ENCODE measurements at regions not wholly inside any gene's neighbourhood (a gene's known extent, or its start where the extent isn't known, plus 50 kb on each side); places are given as distances from the start of the nearest gene placed in this dataset.

- Histone ChIP-seq H3K79me2 (ENCODE audit: insufficient read depth, low read length) (no peaks in the 10 kb centered on the region), H2AK5ac (ENCODE audit: insufficient read length, low read length) (no peak overlapping the region), H3K79me1 (ENCODE audit: insufficient read depth, low read depth, low read length, poor library complexity, severe bottlenecking) (no peaks in the 10 kb centered on the region), H3K14ac (ENCODE audit: insufficient read depth, low read length) (no peak overlapping the region; the same call in 1 of the 2 replicates), H3K4me1 (ENCODE audit: insufficient read depth, low read length) (no peaks in the 10 kb centered on the region), H2BK12ac (ENCODE audit: insufficient read length, low read depth, low read length) (no peak overlapping the region), H4K20me1 (ENCODE audit: control insufficient read depth, insufficient read depth, insufficient read length) (no peaks in the 10 kb centered on the region), H3K4ac (ENCODE audit: low read depth, low read length) (no peak overlapping the region), H3K9me3 (ENCODE audit: control insufficient read depth, low read depth, low read length) (no peaks in the 10 kb centered on the region), H3T11ph (ENCODE audit: low read length) (no peak overlapping the region), H2BK120ac (ENCODE audit: low read depth, low read length, poor library complexity, severe bottlenecking) (no peak overlapping the region), H2BK15ac (ENCODE audit: low read depth, low read length) (no peak overlapping the region), H3K23me2 (ENCODE audit: insufficient read length, low read depth, low read length, poor library complexity, severe bottlenecking) (no peaks in the 10 kb centered on the region), H3K56ac (ENCODE audit: insufficient read length, low read depth, low read length) (no peak overlapping the region), H2AFZ (ENCODE audit: low read length) (no peak overlapping the region), H3K4me2 (ENCODE audit: insufficient read depth, insufficient read length, low read length) (no peak overlapping the region), H2BK20ac (ENCODE audit: low read depth, low read length, poor library complexity, severe bottlenecking) (no peak overlapping the region), H3K23ac (ENCODE audit: insufficient read length, low read depth, low read length) (no peak overlapping the region), H2BK5ac (ENCODE audit: insufficient read length, low read length) (no peak overlapping the region), H3K27me3 (ENCODE audit: insufficient read depth, low read length) (no peaks in the 10 kb centered on the region), H4K8ac (replicated peaks; ENCODE audit: insufficient read length, low read depth, low read length) (no peak overlapping the region), H3K9ac (ENCODE audit: extremely low read depth, insufficient read length, low read length) (no peak overlapping the region), H4K91ac (ENCODE audit: insufficient read length, low read depth, low read length) (no peak overlapping the region), H3K18ac (ENCODE audit: insufficient read length, low read depth, low read length) (no peak overlapping the region), H3K27ac (ENCODE audit: insufficient read length, low read depth, low read length) (no peak overlapping the region), H4K5ac (ENCODE audit: insufficient read length, low read depth, low read length) (no peak overlapping the region)
- no peak for TF ChIP-seq CTCF (conservative IDR thresholded peaks at IDR 0.05)
- no peaks in the 10 kb centered on the region; a peak in 1 of 7 replicates for H3K36me3 Mint-ChIP-seq (ENCODE audit: insufficient read depth in 1 of 3, low read depth in 3 of 3)
- peaks cover 0 to 3% of the 10 kb centered on the region in 2 experiments; a peak in 2 of 5 replicates for H3K9me3 Mint-ChIP-seq
- peaks cover 1% of the 10 kb centered on the region for H3K27me3 Mint-ChIP-seq (ENCODE audit: low read depth)
- H3K4me3 Mint-ChIP-seq: no peak overlapping the region
- peaks cover 2 to 5% of the 10 kb centered on the region in 2 experiments; a peak in 1 of 4 replicates for H3K4me1 Mint-ChIP-seq
- WGBS (ENCODE audit: extremely low coverage, insufficient read length, low lambda C conversion rate): no CpG with 5 or more reads among the region's 8 CpGs
- H3K27ac Mint-ChIP-seq: no peak overlapping the region
- no peak for DNase-seq
Measured at GRCh38 chr5:6215891-6216290, 162.5 kb downstream of the MED10 start.
